ENCODE measurements at regions not wholly inside any gene's neighbourhood (a gene's known extent, or its start where the extent isn't known, plus 50 kb on each side); places are given as distances from the start of the nearest gene placed in this dataset.

DNA sequence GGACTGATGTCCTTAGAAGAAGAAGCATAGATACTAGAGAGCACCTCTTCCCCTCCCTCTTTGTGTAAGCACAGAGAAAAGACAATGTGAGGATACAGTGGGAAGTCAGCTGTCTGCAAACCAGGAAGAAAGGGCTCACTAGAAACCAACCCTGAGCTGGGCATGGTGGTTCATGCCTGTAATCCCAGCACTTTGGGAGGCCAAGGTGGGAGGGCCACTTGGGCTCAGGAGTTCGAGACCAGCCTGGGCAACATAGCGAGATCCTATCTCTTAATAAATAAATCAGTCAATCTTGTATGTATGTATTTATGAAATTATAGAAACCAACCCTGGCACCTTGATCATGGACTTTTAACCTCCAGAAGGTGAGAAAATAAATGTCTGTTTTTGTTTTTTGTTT lies 118.3 kb downstream of the NPIPB5 start:
- no peak for TF ChIP-seq CTCF (conservative IDR thresholded peaks at IDR 0.05; ENCODE audit: low read depth in 2 of 2)
- no peak for TF ChIP-seq ZNF114 (CRISPR knock-in tag; IDR thresholded peaks at IDR 0.05)
- TF ChIP-seq REST (IDR thresholded peaks at IDR 0.05; ENCODE audit: unreplicated experiment) = no peak
- no peak for TF ChIP-seq EZH2 (IDR thresholded peaks at IDR 0.05; ENCODE audit: low read depth, unreplicated experiment)
- TF ChIP-seq POLR2AphosphoS5 (IDR thresholded peaks at IDR 0.05; ENCODE audit: low read depth) = no peak
- TF ChIP-seq ZNF331 (CRISPR knock-in tag; IDR thresholded peaks at IDR 0.05; ENCODE audit: low read depth) = no peak
- no peak for TF ChIP-seq NANOG (IDR thresholded peaks at IDR 0.05; ENCODE audit: borderline replicate concordance)
- no peak for TF ChIP-seq CREB1 (CRISPR knock-in tag; IDR thresholded peaks at IDR 0.05; ENCODE audit: low read depth)
- TF ChIP-seq JUNB (IDR thresholded peaks at IDR 0.05; ENCODE audit: unreplicated experiment) = no peak
- no peak for TF ChIP-seq EZH2phosphoT487 (IDR thresholded peaks at IDR 0.05; ENCODE audit: unreplicated experiment)
- TF ChIP-seq, protein P1, sequence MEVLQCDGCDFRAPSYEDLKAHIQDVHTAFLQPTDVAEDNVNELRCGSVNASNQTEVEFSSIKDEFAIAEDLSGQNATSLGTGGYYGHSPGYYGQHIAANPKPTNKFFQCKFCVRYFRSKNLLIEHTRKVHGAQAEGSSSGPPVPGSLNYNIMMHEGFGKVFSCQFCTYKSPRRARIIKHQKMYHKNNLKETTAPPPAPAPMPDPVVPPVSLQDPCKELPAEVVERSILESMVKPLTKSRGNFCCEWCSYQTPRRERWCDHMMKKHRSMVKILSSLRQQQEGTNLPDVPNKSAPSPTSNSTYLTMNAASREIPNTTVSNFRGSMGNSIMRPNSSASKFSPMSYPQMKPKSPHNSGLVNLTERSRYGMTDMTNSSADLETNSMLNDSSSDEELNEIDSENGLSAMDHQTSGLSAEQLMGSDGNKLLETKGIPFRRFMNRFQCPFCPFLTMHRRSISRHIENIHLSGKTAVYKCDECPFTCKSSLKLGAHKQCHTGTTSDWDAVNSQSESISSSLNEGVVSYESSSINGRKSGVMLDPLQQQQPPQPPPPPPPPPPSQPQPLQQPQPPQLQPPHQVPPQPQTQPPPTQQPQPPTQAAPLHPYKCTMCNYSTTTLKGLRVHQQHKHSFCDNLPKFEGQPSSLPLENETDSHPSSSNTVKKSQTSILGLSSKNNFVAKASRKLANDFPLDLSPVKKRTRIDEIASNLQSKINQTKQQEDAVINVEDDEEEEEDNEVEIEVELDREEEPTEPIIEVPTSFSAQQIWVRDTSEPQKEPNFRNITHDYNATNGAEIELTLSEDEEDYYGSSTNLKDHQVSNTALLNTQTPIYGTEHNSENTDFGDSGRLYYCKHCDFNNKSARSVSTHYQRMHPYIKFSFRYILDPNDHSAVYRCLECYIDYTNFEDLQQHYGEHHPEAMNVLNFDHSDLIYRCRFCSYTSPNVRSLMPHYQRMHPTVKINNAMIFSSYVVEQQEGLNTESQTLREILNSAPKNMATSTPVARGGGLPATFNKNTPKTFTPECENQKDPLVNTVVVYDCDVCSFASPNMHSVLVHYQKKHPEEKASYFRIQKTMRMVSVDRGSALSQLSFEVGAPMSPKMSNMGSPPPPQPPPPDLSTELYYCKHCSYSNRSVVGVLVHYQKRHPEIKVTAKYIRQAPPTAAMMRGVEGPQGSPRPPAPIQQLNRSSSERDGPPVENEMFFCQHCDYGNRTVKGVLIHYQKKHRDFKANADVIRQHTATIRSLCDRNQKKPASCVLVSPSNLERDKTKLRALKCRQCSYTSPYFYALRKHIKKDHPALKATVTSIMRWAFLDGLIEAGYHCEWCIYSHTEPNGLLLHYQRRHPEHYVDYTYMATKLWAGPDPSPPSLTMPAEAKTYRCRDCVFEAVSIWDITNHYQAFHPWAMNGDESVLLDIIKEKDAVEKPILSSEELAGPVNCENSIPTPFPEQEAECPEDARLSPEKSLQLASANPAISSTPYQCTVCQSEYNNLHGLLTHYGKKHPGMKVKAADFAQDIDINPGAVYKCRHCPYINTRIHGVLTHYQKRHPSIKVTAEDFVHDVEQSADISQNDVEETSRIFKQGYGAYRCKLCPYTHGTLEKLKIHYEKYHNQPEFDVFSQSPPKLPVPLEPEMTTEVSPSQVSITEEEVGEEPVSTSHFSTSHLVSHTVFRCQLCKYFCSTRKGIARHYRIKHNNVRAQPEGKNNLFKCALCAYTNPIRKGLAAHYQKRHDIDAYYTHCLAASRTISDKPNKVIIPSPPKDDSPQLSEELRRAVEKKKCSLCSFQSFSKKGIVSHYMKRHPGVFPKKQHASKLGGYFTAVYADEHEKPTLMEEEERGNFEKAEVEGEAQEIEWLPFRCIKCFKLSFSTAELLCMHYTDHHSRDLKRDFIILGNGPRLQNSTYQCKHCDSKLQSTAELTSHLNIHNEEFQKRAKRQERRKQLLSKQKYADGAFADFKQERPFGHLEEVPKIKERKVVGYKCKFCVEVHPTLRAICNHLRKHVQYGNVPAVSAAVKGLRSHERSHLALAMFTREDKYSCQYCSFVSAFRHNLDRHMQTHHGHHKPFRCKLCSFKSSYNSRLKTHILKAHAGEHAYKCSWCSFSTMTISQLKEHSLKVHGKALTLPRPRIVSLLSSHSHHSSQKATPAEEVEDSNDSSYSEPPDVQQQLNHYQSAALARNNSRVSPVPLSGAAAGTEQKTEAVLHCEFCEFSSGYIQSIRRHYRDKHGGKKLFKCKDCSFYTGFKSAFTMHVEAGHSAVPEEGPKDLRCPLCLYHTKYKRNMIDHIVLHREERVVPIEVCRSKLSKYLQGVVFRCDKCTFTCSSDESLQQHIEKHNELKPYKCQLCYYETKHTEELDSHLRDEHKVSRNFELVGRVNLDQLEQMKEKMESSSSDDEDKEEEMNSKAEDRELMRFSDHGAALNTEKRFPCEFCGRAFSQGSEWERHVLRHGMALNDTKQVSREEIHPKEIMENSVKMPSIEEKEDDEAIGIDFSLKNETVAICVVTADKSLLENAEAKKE (CRISPR knock-in tag; IDR thresholded peaks at IDR 0.05) = no peak
